ENCODE measurements at regions not wholly inside any gene's neighbourhood (a gene's known extent, or its start where the extent isn't known, plus 50 kb on each side); places are given as distances from the start of the nearest gene placed in this dataset.

DNA sequence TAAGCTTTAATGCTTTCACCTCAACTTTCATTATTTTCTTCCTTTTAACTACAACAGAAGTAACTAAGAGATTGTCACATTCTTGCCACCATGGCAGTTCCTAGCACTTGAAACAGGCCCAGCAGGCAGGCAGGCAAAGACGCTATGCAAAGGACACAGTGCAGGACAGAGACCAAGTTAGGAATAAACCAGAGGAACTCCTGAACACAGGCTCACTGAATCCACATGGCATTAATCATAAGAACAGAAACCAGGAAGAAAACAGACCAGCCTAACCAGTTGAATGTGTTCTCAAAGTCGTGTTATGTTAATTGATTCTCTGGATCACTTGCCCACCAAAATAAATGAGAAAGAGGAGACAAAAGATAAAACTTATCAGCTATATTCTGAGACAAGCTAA lies 397.6 kb downstream of the TBL1XR1 start:
- ATAC-seq (ENCODE audit: low FRiP score): no peak
- 57 to 68% methylated on average over 2 of the region's 2 CpGs for WGBS, 2 donors
- intact Hi-C loops (cut with DNase I): no loop called here

GRCh38 chr3:176798680-176799079 lies 398.6 kb downstream of the TBL1XR1 start:
- DNase-seq: no peak
- H3K27me3 ChIP-seq (ENCODE audit: control insufficient read depth in 1 of 2, insufficient read depth in 2 of 2, low read length in 1 of 2): no peaks in the 10 kb centered on the region
- no peak for ATAC-seq (ENCODE audit: low FRiP score)

More for the DNA sequence above, 397.6 kb downstream of the TBL1XR1 start:
- DNase-seq: no peak
- Histone ChIP-seq H3K4me3 (ENCODE audit: low read length in 2 of 2) (no peak overlapping the region), H3K36me3 (ENCODE audit: control insufficient read depth in 1 of 2, insufficient read depth in 2 of 2, low read length in 1 of 2) (no peaks in the 10 kb centered on the region), H3K27ac (ENCODE audit: low read depth in 1 of 2, low read length in 2 of 2) (no peak overlapping the region), H3K27me3 (ENCODE audit: control insufficient read depth in 1 of 2, insufficient read depth in 2 of 2, low read length in 1 of 2) (no peaks in the 10 kb centered on the region), H3K9me3 (ENCODE audit: control insufficient read depth, low read length) (no peaks in the 10 kb centered on the region), H3K4me1 (ENCODE audit: control insufficient read depth in 1 of 2, insufficient read depth in 2 of 2, low read length in 2 of 2) (no peaks in the 10 kb centered on the region)

GRCh38 chr3:176796371-176796770 lies 400.9 kb downstream of the TBL1XR1 start:
- H3K4me1 ChIP-seq (ENCODE audit: control insufficient read depth in 1 of 2, insufficient read depth in 2 of 2, low read length in 2 of 2): no peaks in the 10 kb centered on the region
- H3K9me3 ChIP-seq (ENCODE audit: control insufficient read depth, low read length): no peaks in the 10 kb centered on the region
- H3K27me3 ChIP-seq (ENCODE audit: control insufficient read depth in 1 of 2, insufficient read depth in 2 of 2, low read length in 1 of 2): no peaks in the 10 kb centered on the region
- no peak for DNase-seq
- no peaks in the 10 kb centered on the region for H3K36me3 ChIP-seq (ENCODE audit: control insufficient read depth in 1 of 2, insufficient read depth in 2 of 2, low read length in 1 of 2)
- no peak for ATAC-seq (ENCODE audit: low FRiP score)
- intact Hi-C loops (cut with DNase I): no loop called here
- WGBS, 2 donors: 84 to 86% methylated on average over 2 of the region's 2 CpGs
- H3K27ac ChIP-seq (ENCODE audit: low read depth in 1 of 2, low read length in 2 of 2): no peak overlapping the region
- no peak overlapping the region for H3K4me3 ChIP-seq (ENCODE audit: low read length in 2 of 2)

More at GRCh38 chr3:176798680-176799079, 398.6 kb downstream of the TBL1XR1 start:
- Histone ChIP-seq H3K36me3 (ENCODE audit: control insufficient read depth in 1 of 2, insufficient read depth in 2 of 2, low read length in 1 of 2) (no peaks in the 10 kb centered on the region), H3K4me1 (ENCODE audit: control insufficient read depth in 1 of 2, insufficient read depth in 2 of 2, low read length in 2 of 2) (no peaks in the 10 kb centered on the region), H3K27ac (ENCODE audit: low read depth in 1 of 2, low read length in 2 of 2) (no peak overlapping the region), H3K9me3 (ENCODE audit: control insufficient read depth, low read length) (no peaks in the 10 kb centered on the region), H3K4me3 (ENCODE audit: low read length in 2 of 2) (no peak overlapping the region)
- intact Hi-C loops (cut with DNase I): no loop called here
- WGBS, 2 donors: 41 to 99% methylated on average over 1 of the region's 1 CpG

DNA sequence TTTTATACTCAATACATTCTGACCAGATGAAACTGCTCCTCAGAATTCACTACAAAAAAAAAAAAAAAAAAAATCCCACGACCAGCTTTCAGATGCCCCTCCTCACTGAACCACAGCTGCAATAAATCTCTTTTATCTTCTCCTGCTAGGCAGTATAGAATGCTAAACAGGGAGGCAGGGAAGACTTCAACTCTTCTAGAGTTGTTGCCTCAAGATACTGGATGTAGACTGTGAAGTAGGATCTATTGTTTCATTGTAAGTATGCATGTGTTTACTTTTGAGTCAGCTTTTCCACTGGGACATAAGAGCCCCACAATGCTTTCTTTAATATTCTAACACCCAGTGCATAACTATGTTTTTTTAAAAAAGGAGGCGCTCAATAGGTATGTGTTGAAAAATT lies 401.4 kb downstream of the TBL1XR1 start:
- no peak overlapping the region for H3K4me3 ChIP-seq (ENCODE audit: low read length in 2 of 2)
- H3K9me3 ChIP-seq (ENCODE audit: control insufficient read depth, low read length): no peaks in the 10 kb centered on the region
- no peaks in the 10 kb centered on the region for H3K36me3 ChIP-seq (ENCODE audit: control insufficient read depth in 1 of 2, insufficient read depth in 2 of 2, low read length in 1 of 2)
- 65 to 66% methylated on average over 2 of the region's 2 CpGs for WGBS, 2 donors
- H3K27me3 ChIP-seq (ENCODE audit: control insufficient read depth in 1 of 2, insufficient read depth in 2 of 2, low read length in 1 of 2): no peaks in the 10 kb centered on the region
- intact Hi-C loops (cut with DNase I): no loop called here
- no peaks in the 10 kb centered on the region for H3K4me1 ChIP-seq (ENCODE audit: control insufficient read depth in 1 of 2, insufficient read depth in 2 of 2, low read length in 2 of 2)
- no peak overlapping the region for H3K27ac ChIP-seq (ENCODE audit: low read depth in 1 of 2, low read length in 2 of 2)
- no peak for DNase-seq
- no peak for ATAC-seq (ENCODE audit: low FRiP score)

DNA sequence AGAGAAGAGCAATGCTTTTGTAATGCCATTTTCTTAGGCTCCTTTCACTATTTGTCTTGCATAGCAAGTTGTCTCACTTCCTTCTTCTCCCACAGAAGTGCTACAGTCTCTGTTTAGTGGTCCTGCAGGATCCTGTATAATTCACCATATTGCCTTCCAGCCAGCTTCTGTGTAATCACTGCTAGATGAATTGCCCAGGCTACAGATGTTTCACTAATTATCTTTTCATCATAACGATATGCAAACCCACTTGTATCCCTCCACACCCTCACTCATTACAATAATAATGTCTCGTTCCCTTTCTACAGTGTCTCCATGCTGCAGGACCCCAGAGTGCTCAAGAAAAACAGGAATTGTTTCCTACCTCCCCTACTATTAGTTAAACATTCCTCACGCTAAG lies 402.9 kb downstream of the TBL1XR1 start:
- no peak for DNase-seq
- Histone ChIP-seq H3K4me3 (ENCODE audit: low read length in 2 of 2) (no peak overlapping the region), H3K27me3 (ENCODE audit: control insufficient read depth in 1 of 2, insufficient read depth in 2 of 2, low read length in 1 of 2) (no peaks in the 10 kb centered on the region), H3K4me1 (ENCODE audit: control insufficient read depth in 1 of 2, insufficient read depth in 2 of 2, low read length in 2 of 2) (no peaks in the 10 kb centered on the region), H3K36me3 (ENCODE audit: control insufficient read depth in 1 of 2, insufficient read depth in 2 of 2, low read length in 1 of 2) (no peaks in the 10 kb centered on the region), H3K27ac (ENCODE audit: low read depth in 1 of 2, low read length in 2 of 2) (no peak overlapping the region), H3K9me3 (ENCODE audit: control insufficient read depth, low read length) (no peaks in the 10 kb centered on the region)
- ATAC-seq (ENCODE audit: low FRiP score): no peak
- WGBS, 2 donors: 21 to 38% methylated on average over 3 of the region's 3 CpGs
- intact Hi-C loops (cut with DNase I): no loop called here

DNA sequence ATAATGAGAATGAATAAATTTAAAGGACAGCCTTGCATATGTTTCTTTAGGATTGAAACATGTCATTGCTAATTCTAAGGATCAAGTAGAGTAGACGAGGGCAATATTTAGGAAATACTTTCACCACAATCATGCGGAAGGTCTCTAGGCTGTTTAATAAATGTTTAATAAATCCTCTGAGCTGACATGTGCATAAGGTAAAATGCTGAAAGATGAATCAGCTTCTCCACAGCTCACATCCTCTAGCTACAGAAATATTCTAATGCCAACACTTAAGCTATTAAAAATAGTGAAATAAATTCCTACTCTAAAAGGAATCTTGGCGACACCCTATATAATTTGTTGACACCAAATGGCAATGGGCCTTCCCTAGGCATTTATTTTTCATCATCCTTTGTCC lies 407.3 kb downstream of the TBL1XR1 start:
- no peaks in the 10 kb centered on the region for H3K36me3 ChIP-seq (ENCODE audit: control insufficient read depth in 1 of 2, insufficient read depth in 2 of 2, low read length in 1 of 2)
- intact Hi-C loops (cut with DNase I): no loop called here
- ATAC-seq (ENCODE audit: low FRiP score): no peak
- H3K27me3 ChIP-seq (ENCODE audit: control insufficient read depth in 1 of 2, insufficient read depth in 2 of 2, low read length in 1 of 2): no peaks in the 10 kb centered on the region
- 88 to 96% methylated on average over 3 of the region's 3 CpGs for WGBS, 2 donors
- no peaks in the 10 kb centered on the region for H3K9me3 ChIP-seq (ENCODE audit: control insufficient read depth, low read length)
- peaks cover 0 to 2% of the 10 kb centered on the region in 2 donors for H3K4me1 ChIP-seq (ENCODE audit: control insufficient read depth in 1 of 2, insufficient read depth in 2 of 2, low read length in 2 of 2)
- no peak overlapping the region for H3K4me3 ChIP-seq (ENCODE audit: low read length in 2 of 2)
- H3K27ac ChIP-seq (ENCODE audit: low read depth in 1 of 2, low read length in 2 of 2): no peak overlapping the region
- DNase-seq: no peak

- peaks cover 0 to 2% of the 10 kb centered on the region in 2 donors for H3K4me1 ChIP-seq (ENCODE audit: control insufficient read depth in 1 of 2, insufficient read depth in 2 of 2, low read length in 2 of 2)
These were observed 408.0 kb downstream of the TBL1XR1 start for GRCh38 chr3:176789281-176789705.

GRCh38 chr3:176787506-176787905 lies 409.8 kb downstream of the TBL1XR1 start:
- intact Hi-C loops (cut with DNase I): no loop called here
- WGBS, 2 donors: 77 to 83% methylated on average over 3 of the region's 3 CpGs

More at GRCh38 chr3:176789281-176789705, 408.0 kb downstream of the TBL1XR1 start:
- ATAC-seq (ENCODE audit: low FRiP score) (no peak), DNase-seq (no peak)
- WGBS, 2 donors: 96 to 98% methylated on average over 1 of the region's 1 CpG
- H3K27me3 ChIP-seq (ENCODE audit: control insufficient read depth in 1 of 2, insufficient read depth in 2 of 2, low read length in 1 of 2): no peaks in the 10 kb centered on the region
- no peak overlapping the region for H3K27ac ChIP-seq (ENCODE audit: low read depth in 1 of 2, low read length in 2 of 2)
- no peak overlapping the region for H3K4me3 ChIP-seq (ENCODE audit: low read length in 2 of 2)
- intact Hi-C loops (cut with DNase I): no loop called here
- no peaks in the 10 kb centered on the region for H3K9me3 ChIP-seq (ENCODE audit: control insufficient read depth, low read length)
- H3K36me3 ChIP-seq (ENCODE audit: control insufficient read depth in 1 of 2, insufficient read depth in 2 of 2, low read length in 1 of 2): no peaks in the 10 kb centered on the region

GRCh38 chr3:176785171-176785570 lies 412.1 kb downstream of the TBL1XR1 start:
- DNase-seq (no peak), ATAC-seq (ENCODE audit: low FRiP score) (no peak)
- Histone ChIP-seq H3K9me3 (ENCODE audit: control insufficient read depth, low read length) (no peaks in the 10 kb centered on the region), H3K27me3 (ENCODE audit: control insufficient read depth in 1 of 2, insufficient read depth in 2 of 2, low read length in 1 of 2) (no peaks in the 10 kb centered on the region), H3K4me3 (ENCODE audit: low read length in 2 of 2) (no peak overlapping the region), H3K36me3 (ENCODE audit: control insufficient read depth in 1 of 2, insufficient read depth in 2 of 2, low read length in 1 of 2) (no peaks in the 10 kb centered on the region), H3K27ac (ENCODE audit: low read depth in 1 of 2, low read length in 2 of 2) (no peak overlapping the region), H3K4me1 (ENCODE audit: control insufficient read depth in 1 of 2, insufficient read depth in 2 of 2, low read length in 2 of 2) (peaks cover 0 to 2% of the 10 kb centered on the region in 2 donors)
- 6 to 8% methylated on average over 3 of the region's 3 CpGs for WGBS, 2 donors
- intact Hi-C loops (cut with DNase I): no loop called here

More at GRCh38 chr3:176787506-176787905, 409.8 kb downstream of the TBL1XR1 start:
- H3K4me1 ChIP-seq (ENCODE audit: control insufficient read depth in 1 of 2, insufficient read depth in 2 of 2, low read length in 2 of 2): peaks cover 0 to 2% of the 10 kb centered on the region in 2 donors
- no peak for ATAC-seq (ENCODE audit: low FRiP score)
- no peaks in the 10 kb centered on the region for H3K27me3 ChIP-seq (ENCODE audit: control insufficient read depth in 1 of 2, insufficient read depth in 2 of 2, low read length in 1 of 2)
- H3K4me3 ChIP-seq (ENCODE audit: low read length in 2 of 2): no peak overlapping the region
- H3K27ac ChIP-seq (ENCODE audit: low read depth in 1 of 2, low read length in 2 of 2): no peak overlapping the region
- no peak for DNase-seq
- H3K9me3 ChIP-seq (ENCODE audit: control insufficient read depth, low read length): no peaks in the 10 kb centered on the region
- H3K36me3 ChIP-seq (ENCODE audit: control insufficient read depth in 1 of 2, insufficient read depth in 2 of 2, low read length in 1 of 2): no peaks in the 10 kb centered on the region

Data from aorta (tissue), 5 donors.